ENCODE measurements at regions not wholly inside any gene's neighbourhood (a gene's known extent, or its start where the extent isn't known, plus 50 kb on each side); places are given as distances from the start of the nearest gene placed in this dataset.

- peak; percentile 38 for DNase-seq (ENCODE audit: extremely low spot score)
- CTCF ChIA-PET, result no interaction called here
- POLR2A ChIA-PET, result no interaction called here
- TF ChIP-seq ARNT (IDR thresholded peaks at IDR 0.05), result no peak
- TF ChIP-seq L3MBTL2 (conservative IDR thresholded peaks at IDR 0.05), result no peak; the same call in 1 of the 2 replicates
- no peak for TF ChIP-seq LEF1 (IDR thresholded peaks at IDR 0.05; ENCODE audit: borderline replicate concordance)
- TF ChIP-seq BHLHE40 (IDR thresholded peaks at IDR 0.05; ENCODE audit: borderline replicate concordance), result no peak
- no peak for TF ChIP-seq FOXM1 (IDR thresholded peaks at IDR 0.05; ENCODE audit: borderline replicate concordance)
- TF ChIP-seq TARDBP (IDR thresholded peaks at IDR 0.05), result no peak
- no peak for TF ChIP-seq HDGF (IDR thresholded peaks at IDR 0.05; ENCODE audit: borderline replicate concordance)
Observed at GRCh38 chr3:16658004-16658924, 53.0 kb upstream of the DAZL start.

- TF ChIP-seq ZNF384 (IDR thresholded peaks at IDR 0.05), result no peak
- ChIA-PET POLR2A (no interaction called here), CTCF (no interaction called here)
- DNase-seq (ENCODE audit: extremely low spot score), result no peak
Observed at GRCh38 chr3:16658925-16659793, 53.9 kb upstream of the DAZL start.

- no peak for TF ChIP-seq BHLHE40 (IDR thresholded peaks at IDR 0.05; ENCODE audit: borderline replicate concordance)
- no peak for TF ChIP-seq FOXM1 (IDR thresholded peaks at IDR 0.05; ENCODE audit: borderline replicate concordance)
- TF ChIP-seq HDGF (IDR thresholded peaks at IDR 0.05; ENCODE audit: borderline replicate concordance), result no peak
- TF ChIP-seq CTBP1 (IDR thresholded peaks at IDR 0.05; ENCODE audit: borderline replicate concordance), result no peak
- TF ChIP-seq NFRKB (IDR thresholded peaks at IDR 0.05), result no peak
- no peak for TF ChIP-seq SUZ12 (IDR thresholded peaks at IDR 0.05)
- TF ChIP-seq FOXK2 (IDR thresholded peaks at IDR 0.05), result no peak
- TF ChIP-seq LEF1 (IDR thresholded peaks at IDR 0.05; ENCODE audit: borderline replicate concordance), result no peak
- TF ChIP-seq PKNOX1 (IDR thresholded peaks at IDR 0.05), result no peak
- TF ChIP-seq ARNT (IDR thresholded peaks at IDR 0.05), result no peak
- TF ChIP-seq TARDBP (IDR thresholded peaks at IDR 0.05), result no peak
- TF ChIP-seq SP1 (IDR thresholded peaks at IDR 0.05), result no peak
- TF ChIP-seq ZNF384 (IDR thresholded peaks at IDR 0.05), result no peak
- no peak for TF ChIP-seq FOXA1 (IDR thresholded peaks at IDR 0.05)
- TF ChIP-seq ELF4 (IDR thresholded peaks at IDR 0.05), result no peak
- TF ChIP-seq L3MBTL2 (conservative IDR thresholded peaks at IDR 0.05), result no peak
- ChIA-PET CTCF (interaction anchor here (0.9 kb wide), 1 partner anchor 50 kb away, joined by 3 read pairs; no protein-coding TSS in a partner anchor), POLR2A (no interaction called here)
- DNase-seq (ENCODE audit: extremely low spot score), result no peak
Observed at GRCh38 chr3:16663854-16664712, 58.9 kb upstream of the DAZL start.

- peak; percentile 31 for DNase-seq (ENCODE audit: extremely low spot score)
- POLR2A ChIA-PET, result no interaction called here
- no peak for TF ChIP-seq NFRKB (IDR thresholded peaks at IDR 0.05)
- TF ChIP-seq SP1 (IDR thresholded peaks at IDR 0.05), result no peak
- TF ChIP-seq PKNOX1 (IDR thresholded peaks at IDR 0.05), result peak; percentile 18; the same call in 1 of the 2 replicates
- TF ChIP-seq ZNF384 (IDR thresholded peaks at IDR 0.05), result peak; percentile 99
- TF ChIP-seq CTBP1 (IDR thresholded peaks at IDR 0.05; ENCODE audit: borderline replicate concordance), result peak; percentile 69; the same call in 1 of the 2 replicates
- no peak for TF ChIP-seq HDGF (IDR thresholded peaks at IDR 0.05; ENCODE audit: borderline replicate concordance)
- CTCF ChIA-PET, result interaction anchor here (0.9 kb wide), 1 partner anchor 51 kb away, joined by 3 read pairs; no protein-coding TSS in a partner anchor
Observed at GRCh38 chr3:16665282-16665741, 60.1 kb upstream of the DAZL start.

GRCh38 chr3:16666206-16666605 lies 61.0 kb upstream of the DAZL start:
- TF ChIP-seq FOXK2 (IDR thresholded peaks at IDR 0.05) (no peak), SUZ12 (IDR thresholded peaks at IDR 0.05) (no peak), NFRKB (IDR thresholded peaks at IDR 0.05) (no peak), L3MBTL2 (conservative IDR thresholded peaks at IDR 0.05) (no peak), LEF1 (IDR thresholded peaks at IDR 0.05; ENCODE audit: borderline replicate concordance) (no peak), HDGF (IDR thresholded peaks at IDR 0.05; ENCODE audit: borderline replicate concordance) (no peak), FOXA1 (IDR thresholded peaks at IDR 0.05) (no peak), TARDBP (IDR thresholded peaks at IDR 0.05) (no peak), ZNF384 (IDR thresholded peaks at IDR 0.05) (no peak), FOXM1 (IDR thresholded peaks at IDR 0.05; ENCODE audit: borderline replicate concordance) (no peak), ELF4 (IDR thresholded peaks at IDR 0.05) (no peak), ARNT (IDR thresholded peaks at IDR 0.05) (no peak), PKNOX1 (IDR thresholded peaks at IDR 0.05) (no peak), SP1 (IDR thresholded peaks at IDR 0.05) (no peak), BHLHE40 (IDR thresholded peaks at IDR 0.05; ENCODE audit: borderline replicate concordance) (no peak), CTBP1 (IDR thresholded peaks at IDR 0.05; ENCODE audit: borderline replicate concordance) (no peak)
- ChIA-PET CTCF (no interaction called here), POLR2A (no interaction called here)
- DNase-seq (ENCODE audit: extremely low spot score), result no peak

Data from HEK293T (cell line).